Fibroblast of skin of left biceps (primary cell): ENCODE measurements at regions not wholly inside any gene's neighbourhood (a gene's known extent, or its start where the extent isn't known, plus 50 kb on each side); places are given as distances from the start of the nearest gene placed in this dataset.
"Not testable (repeated sequence)": the region's sequence is repeated elsewhere in the genome, so short reads cannot be mapped to it uniquely, and the experiment has no call there.

Source experiments
- DNase-seq, 2 experiments: peaks; one replicate each; pipeline ENCODE4 v3.0.0-alpha.2; 2013; ENCODE audit warnings: low read depth in 2 of 2

DNA sequence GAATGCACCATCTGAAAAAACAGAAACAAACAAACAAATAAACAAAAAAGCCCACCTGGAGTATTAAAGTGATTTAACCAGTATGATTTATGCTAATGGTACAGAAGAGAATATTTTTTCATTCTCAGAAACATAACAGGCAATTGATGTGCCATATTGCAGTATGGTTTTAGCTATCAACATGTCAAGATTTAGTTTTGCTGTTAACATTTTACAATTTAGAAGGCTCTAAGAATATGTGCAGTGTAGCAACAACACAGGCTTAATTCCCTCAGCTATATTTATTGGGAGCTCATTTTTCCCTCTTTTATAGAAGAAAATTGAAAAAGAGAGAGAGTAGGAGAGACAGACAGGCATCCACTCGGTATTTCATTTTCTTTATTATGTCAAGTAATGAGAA, 1022.7 kb upstream of the CITED2 start:
- no peak for DNase-seq

DNA sequence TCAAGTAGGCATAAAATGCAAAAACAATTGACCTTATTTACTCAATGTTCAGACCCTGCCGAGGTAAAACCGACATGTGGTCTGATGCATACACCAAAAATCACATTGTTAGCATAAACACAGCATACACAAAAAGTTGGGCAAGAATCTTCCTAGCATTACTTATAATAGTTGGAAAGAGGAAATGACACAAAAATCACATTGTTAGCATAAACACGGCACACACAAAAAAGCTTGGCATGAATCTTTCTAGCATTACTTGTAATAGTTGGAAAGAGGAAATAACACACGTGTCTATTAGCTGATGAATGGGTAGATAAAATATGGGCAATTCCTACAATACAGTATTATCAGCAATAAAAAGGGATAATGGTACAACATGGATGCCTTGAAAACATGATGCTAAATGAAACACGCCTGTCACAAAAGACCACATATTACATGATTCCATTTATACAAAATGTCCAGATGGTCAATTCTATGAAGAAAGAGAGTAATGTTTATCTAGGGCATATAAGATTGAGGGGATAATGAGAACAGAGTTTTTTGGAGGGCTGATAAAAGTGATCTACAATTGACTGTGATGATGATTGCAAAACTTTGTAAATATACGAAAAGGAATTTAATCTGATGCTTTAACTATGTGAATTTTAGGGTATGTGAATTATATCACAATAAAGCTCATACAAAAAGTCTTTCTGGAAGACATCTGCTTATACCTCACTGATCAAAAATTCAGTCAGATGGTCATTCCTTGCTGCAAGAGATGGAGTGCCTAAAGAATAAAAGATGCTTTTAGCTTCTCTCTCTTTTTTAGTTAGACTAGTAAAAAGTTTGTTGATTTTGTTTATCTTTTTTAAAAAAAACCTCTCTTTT, 1019.5 kb upstream of the CITED2 start:
- DNase-seq = no peak

DNA sequence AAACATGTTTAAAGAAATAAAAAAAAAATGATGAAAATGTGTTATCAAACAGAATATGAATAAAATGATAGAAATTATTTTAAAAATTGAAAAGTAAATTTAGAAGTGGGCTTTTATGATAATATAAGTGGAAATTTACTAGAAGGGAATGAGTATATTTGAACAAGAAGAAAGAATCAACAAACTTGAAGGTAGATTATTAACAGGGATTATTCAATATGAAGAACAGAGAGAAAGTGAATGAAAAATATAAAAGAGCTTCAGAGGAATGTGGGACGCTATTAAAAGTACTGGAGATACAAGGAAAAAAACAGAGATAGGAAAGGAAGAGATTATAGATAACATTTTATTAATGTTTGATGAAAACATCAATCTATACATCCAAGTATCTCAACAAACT, 1014.4 kb upstream of the CITED2 start:
- DNase-seq = no peak

DNA sequence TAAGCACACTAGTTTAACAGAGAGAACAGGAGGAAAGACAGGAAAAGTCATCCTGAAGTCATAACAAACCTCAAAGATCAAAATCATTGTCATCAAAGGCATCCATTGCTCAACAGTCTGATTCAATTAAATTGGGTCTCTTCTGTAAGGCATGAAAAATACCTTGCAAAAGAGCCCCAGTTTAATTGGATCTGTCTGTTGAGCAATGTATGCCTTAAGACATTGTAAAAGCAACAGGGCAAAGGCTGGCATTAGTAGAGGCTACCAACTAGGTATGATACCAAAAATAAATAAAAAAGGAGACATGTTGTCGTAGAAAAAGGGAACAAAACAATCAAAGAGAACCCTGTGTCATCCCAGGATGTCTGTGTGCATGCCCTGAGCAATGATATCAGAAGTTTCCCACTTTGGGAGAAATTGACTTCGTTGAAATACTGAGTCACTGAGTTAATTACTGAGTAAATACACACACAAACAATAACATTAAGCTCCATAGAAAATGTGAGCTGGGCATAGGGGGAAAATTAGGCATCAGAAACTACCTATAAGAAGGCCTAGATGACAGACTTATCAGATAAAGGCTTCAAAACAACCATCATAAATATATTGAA, 1013.8 kb upstream of the CITED2 start:
- DNase-seq = no peak

DNA sequence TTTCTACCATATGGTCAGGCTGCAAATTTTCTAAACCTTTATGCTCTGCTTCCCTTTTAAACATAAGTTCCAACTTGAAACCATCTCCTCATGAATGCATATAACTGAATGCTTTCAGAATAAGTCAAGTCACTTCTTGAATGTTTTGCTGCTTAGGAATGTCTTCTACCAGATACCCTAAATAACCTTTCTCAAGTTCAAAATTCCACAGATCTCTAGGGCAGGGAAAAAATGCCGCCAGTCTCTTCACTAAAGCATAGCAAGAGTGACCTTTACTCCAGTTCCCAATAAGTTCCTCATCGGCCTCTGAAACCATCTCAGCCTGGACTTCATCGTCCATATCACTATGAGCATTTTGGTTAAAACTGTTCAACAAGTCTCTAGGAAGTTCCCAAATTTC, 1011.2 kb upstream of the CITED2 start:
- DNase-seq = no peak

DNA sequence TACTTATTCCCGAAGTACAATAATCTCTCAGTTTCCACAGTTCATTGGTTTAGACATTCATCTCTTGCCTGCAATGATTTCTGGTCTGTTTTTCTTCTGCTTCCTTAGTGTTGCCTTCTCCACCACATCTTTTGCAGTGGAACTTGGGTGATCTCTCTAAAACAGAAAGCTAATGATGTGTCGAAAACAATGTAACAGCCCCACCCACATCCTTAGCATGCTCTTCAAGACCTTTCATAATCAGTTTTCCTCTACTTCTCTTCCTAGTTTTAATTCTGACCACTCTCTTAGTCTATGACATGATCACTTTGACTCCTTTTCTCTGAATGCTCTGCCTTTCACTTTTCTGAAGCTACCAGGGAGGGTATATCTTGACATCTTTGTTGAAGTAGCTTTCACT, 1007.9 kb upstream of the CITED2 start:
- DNase-seq = no peak

DNA sequence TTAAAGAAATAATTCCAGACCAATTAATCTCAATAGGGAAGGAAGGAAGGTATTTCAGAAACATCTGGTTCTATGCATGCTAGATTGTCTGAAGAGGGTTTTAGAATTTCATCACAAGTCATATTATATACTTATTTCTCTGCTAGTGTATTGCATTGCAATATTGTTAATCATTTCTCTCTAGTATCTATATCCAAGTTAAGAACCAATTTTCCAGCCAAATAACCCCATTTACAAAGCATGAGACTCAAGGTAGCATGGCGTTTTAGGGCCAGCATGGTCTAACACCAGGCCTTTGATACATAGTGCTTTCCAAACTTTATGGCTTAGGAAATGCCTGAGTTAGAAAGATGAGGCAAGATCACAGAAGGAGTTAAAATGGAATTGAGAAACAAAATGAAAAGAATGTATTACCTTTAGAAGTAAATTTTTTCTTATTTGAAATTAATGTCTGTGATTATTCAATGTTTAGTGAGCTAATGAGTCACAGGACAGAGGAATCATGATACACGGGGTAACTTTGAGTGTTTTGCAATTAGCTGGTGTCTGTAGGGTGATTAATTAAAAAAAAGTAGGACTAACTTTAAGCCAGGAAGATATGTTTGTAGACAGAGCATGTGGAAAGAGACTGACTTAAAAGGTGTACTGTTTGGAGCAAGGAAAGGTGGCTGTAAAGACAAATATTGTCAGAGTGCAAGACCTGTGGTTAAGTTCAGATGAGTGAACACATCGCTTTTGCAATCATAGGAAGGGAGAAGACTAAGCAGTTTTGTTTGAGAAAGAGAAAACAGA, 1006.2 kb upstream of the CITED2 start:
- peak; percentile 68 to 70 for DNase-seq

DNA sequence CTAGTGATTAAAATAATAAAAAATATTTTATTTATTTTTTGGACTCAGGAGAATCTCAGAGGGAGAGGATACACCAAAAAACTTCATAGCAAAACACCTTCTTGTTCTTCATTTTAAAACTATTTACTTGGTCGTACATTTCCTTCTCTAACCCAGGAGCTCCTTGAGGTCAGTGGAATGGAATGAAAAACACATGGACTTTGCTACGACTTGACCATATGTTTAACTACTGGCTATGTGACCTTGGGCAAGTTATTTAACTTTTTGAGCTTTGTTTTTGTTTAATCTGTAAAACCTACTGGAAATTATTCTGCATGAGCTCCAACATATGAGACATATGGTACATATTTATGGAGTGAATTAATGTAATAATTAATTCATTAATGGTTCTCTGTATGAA, 1005.5 kb upstream of the CITED2 start:
- DNase-seq = no peak

DNA sequence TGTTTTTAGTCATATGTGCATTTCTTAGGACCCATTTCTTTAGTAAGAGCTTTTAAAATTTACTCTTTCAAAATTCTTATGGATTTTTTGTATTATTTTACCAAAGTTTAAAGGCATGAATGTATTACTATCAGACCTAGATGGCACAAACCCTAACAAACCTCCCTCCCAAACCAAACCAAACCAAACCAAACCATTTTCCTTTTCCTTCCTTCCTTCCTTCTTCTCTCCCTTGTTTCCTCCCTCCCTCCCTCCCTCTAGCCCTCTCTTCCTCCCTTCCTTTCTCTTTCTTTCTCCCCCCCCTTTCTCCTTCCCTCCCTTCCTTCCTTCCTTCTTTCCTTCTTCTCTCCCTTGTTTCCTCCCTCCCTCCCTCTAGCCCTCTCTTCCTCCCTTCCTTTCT, 1001.8 kb upstream of the CITED2 start:
- no peak for DNase-seq

DNA sequence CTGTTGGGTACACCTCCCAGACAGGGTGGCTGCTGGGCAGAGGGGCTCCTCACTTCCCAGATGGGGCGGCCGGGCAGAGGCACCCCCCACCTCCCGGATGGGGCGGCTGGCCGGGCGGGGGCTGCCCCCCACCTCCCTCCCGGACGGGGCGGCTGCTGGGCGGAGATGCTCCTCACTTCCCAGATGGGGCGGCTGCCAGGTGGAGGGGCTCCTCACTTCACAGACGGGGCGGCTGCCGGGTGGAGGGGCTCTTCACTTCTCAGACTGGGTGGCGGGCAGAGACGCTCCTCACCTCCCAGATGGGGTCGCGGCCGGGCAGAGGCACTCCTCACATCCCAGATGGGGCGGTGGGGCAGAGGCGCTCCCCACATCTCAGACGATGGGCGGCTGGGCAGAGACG, 999.3 kb upstream of the CITED2 start:
- DNase-seq = not testable (repeated sequence)

DNA sequence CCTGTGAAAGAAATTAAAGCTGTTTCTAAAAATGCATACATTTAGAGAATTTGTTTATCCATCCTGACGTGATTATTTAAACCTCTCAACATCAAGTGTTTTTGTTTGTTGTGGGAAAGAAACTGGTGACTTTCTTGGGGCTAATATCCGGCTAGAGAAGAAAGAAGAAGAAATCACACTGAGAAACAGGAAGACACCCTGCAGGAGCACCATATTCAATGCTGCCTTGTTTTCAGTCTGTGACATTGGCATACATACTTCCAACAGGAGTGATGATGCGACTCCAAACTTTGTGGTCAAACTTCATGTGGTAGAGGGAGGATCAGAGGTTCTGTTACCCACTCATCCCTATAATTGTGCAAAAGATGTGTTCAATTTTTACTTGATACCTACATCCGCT, 997.6 kb upstream of the CITED2 start:
- DNase-seq = no peak

DNA sequence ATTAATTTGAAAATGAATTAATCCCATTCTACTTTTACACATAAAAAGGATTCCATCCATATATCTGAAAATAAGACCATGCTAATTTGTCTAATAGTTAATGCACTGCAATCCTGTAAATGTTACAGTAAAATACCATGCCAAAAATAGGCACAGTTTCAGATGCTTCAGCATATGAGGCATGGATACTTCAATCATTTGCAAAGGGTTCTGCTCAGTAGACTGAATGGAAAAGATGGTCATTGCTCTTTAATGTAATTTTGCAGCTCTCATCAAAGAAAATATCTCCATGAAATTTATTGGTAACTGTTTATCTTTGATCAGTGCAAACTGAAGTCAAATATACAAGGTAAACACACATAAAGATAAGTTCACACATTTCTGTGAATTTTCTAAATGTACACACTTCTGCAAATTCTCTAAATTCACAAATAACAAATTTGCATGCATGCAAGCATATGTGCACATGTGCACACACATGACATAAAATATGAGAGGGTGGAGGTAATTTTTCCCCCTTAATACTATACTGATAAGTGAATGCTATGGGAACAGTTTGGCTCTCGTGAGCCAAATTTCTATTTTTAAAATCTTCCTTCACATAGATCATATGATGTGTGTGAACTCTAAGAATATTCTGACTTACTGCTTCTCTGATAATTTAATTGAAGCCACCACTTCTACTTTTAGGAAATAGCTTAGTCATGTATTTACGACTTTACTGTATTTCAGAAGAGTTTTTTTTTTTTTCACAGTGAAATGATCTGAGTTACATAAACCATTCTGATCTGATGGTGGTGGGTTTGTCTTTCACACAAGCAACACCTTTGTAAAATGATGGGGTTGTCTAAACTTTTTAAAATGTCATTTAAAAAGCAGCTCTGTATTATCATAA, 996.8 kb upstream of the CITED2 start:
- DNase-seq = no peak

DNA sequence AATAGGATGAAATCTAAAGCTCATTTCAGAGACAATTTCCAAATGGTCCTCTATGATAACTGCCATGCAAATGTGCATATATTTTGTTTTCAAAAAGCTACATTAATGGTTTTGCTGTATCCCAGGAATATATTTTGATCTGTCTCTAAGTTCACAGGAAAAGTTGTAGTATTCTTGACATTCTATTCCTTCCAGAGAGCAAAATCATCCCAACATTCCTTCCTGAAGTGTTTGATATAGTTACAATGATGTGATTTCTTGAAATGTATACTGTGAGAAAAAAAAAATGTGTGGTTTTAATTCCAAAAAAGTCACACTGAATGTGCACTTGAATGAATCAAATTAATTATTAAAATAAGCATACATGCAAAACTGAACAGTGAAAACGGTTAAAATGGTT, 996.0 kb upstream of the CITED2 start:
- no peak for DNase-seq

DNA sequence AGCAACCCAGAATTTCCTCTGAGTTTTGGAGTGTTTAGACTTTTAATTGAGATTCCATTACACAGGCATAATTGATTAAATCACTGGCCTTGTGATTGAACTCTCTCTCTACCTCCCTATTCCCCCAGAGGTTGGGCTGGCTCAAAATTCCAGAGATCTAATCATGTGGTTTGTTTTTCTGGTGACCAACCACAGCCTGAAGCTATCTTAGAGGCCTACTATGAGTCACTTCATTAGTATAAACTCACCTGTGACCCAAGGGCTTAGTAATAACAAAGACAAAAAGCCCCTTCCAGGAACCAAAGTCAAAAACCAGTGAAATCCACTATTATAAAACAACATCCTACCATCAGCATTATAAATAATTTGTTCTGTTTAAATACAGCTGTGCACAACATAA, 992.5 kb upstream of the CITED2 start:
- DNase-seq = no peak

DNA sequence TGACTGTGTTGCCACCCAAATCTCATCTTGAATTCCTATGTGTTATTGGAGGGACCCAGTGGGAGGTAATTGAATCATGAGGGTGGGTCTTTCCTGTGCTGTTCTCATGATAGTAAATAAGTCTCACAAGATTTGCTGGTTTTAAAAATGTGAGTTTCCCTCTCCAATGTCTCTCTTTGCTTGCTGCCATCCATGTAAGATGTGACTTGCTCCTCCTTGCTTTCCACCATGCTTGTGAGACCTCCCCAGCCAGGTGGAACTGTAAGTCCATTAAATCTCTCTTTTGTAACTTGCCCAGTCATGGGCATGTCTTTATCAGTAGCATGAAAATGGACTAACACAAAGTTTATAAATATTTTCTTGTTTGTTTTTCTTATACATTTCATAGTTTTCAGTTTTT, 990.5 kb upstream of the CITED2 start:
- DNase-seq = no peak

DNA sequence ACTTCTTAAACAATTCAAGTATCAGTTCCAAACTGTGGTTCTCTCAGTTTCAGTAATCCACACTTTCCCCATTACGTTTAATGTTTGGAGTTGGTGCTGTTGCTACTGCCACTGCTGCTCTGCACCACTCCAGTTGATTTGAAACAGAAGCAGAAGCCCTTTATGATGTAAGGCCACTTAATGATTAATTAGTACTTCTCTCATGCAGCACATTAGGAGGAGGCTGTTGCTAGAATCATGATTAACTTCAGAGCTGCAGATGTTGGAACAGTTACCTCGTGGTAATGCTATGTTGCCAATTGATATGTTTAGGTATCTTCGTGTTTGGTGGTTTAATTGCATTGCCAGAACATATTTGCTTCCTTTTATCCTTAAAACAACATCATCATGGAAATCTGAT, 986.2 kb upstream of the CITED2 start:
- no peak for DNase-seq

DNA sequence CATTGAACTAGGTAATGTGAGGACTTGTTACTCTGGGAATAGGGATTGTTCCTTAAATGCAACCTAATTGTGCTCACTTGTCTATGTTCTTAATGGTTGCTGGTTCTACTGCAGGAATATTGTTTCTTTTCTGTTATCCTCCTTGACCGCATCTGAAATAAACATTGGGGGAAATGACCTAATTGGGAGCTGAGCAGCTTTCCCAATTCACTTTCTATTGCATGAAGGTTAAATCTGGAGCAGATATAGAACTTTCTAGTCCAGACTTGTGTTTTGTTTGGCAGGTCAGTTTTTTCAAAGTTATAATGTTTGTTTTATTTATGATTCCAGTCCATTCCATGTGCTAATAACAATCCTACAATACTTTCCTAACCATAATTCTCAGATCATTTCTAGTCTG, 981.0 kb upstream of the CITED2 start:
- DNase-seq = no peak

DNA sequence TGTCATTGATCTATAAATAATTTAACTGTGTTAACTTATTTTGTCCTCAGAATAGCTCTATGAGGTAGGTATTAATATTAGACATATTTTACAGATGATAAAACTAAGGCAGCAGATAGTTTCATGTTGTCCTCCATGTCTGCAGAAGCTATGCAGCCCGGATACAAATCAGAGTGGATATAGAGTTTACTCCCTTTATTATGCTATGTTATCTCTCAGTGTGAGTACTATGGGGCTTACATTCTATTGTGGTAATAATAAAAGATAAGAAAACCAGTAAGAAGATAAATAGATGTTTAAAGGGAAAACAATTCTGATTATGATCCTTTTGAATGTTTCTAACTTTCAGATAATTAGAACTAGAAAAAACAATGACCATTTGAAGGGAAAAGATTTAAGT, 979.8 kb upstream of the CITED2 start:
- no peak for DNase-seq

DNA sequence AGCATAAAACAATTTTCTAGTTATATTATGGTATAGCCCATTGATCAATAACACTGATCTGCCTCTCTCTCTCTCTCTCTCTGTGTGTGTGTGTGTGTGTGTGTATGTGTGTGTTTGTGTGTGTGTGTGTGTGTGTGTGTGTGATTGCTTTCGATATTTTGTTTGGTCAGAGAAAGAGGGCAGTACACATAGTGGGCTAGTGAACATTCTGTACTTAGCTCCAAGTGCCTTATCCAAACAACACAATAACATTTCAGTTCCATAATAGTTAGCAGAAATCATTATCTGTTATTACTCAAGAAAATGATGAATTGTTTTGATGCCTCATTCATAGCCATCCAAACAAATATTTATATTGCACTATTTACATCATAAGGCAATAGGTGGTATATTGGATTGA, 979.1 kb upstream of the CITED2 start:
- no peak for DNase-seq

DNA sequence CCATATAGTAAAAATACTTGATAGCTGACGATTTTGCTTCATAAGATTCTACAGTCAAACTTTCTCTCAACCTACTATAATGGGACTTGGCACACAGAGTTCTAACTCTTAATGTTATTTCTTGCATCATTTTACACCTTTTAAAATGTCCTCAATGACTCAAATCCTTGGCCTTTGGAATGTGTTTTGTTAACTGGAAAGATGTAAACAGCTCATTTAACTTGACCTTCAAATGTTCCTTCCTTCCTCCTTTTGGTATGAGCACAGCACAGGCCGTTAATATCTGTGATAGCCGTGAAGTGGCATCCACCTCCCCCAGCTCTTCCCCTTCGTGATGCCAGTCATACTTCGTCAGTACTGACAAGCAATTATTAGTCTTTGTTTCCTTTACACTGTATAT, 972.0 kb upstream of the CITED2 start:
- no peak for DNase-seq

DNA sequence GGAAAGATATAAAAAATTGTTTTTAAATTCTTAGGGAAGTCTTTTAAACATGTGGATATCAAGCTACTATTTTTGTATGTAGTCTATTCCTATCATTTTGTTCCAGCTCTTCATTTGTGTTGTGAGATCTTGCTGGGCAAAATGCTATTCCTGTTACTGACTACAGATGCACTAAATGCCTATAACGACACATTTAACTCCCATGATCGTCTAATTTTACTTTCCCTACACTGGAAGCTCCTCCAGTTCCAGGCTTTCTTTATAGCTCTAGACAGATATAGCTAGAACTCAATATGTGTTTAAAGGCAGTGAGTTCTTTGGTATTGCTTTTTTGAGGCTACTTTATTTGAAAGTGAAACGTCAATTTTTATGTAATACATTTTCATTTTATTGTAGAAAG, 971.5 kb upstream of the CITED2 start:
- DNase-seq = no peak
